Panc1 (cell line): ENCODE measurements at regions not wholly inside any gene's neighbourhood (a gene's known extent, or its start where the extent isn't known, plus 50 kb on each side); places are given as distances from the start of the nearest gene placed in this dataset.

Experiments used
- ATAC-seq: fragments of 200-7000 bp; cut with Tn5 transposase; 2 replicates; pipeline ENCODE4 v1.9.1; 2020; ENCODE audit warnings: mild to moderate bottlenecking, moderate library complexity
- BruUV-seq: library from RNA; stranded (reverse); fragments of 400-500 nt; replicated peaks from 2 replicates; lab custom pipeline; 2021; lab: Mats Ljungman, UMichigan
- CTCF ChIA-PET: fragments of 300-600 bp; sonication (Branson Sonifier 250); formaldehyde crosslinking; loops from one replicate; lab custom pipeline; 2022; ENCODE audit warnings: antibody characterized with exemption; lab: Charles Lee
- POLR2A ChIA-PET: fragments of 300-600 bp; sonication (Branson Sonifier 250); formaldehyde crosslinking; loops from one replicate; lab custom pipeline; 2022; ENCODE audit warnings: antibody characterized with exemption; lab: Charles Lee
- DNase-seq: peaks from one replicate; pipeline ENCODE4 v3.0.0-alpha.2; 2010; ENCODE audit warnings: low read depth, low spot score
- H3K27ac ChIP-seq: 2 replicates; pipeline ENCODE4 v1.5.1; 2011; ENCODE audit warnings: mild to moderate bottlenecking, low read length, inconsistent platforms
- H3K27me3 ChIP-seq: fragments of 200-500 bp; sonication (Bioruptor generic); 2 replicates; pipeline ENCODE4 v1.6.0; 2014; ENCODE audit warnings: low read length, inconsistent platforms; ENCODE audit not compliant: control insufficient read depth, insufficient read depth
- H3K36me3 ChIP-seq: fragments of 200-500 bp; sonication (Bioruptor generic); 2 replicates; pipeline ENCODE4 v1.5.1; 2014; ENCODE audit warnings: inconsistent platforms, mild to moderate bottlenecking, low read length, moderate library complexity; ENCODE audit not compliant: control insufficient read depth, insufficient read depth
- H3K4me1 ChIP-seq: 2 replicates; pipeline ENCODE4 v1.5.1; 2011; ENCODE audit warnings: inconsistent platforms, mild to moderate bottlenecking, low read length, moderate library complexity; ENCODE audit not compliant: control insufficient read depth, insufficient read depth
- H3K4me3 ChIP-seq, 2 experiments: 2 replicates each; pipeline ENCODE4 v1.5.1; 2011 to 2012; ENCODE audit warnings: low read depth in 2 of 2, low read length in 2 of 2, mild to moderate bottlenecking in 2 of 2, inconsistent platforms in 1 of 2, moderate library complexity in 1 of 2
- H3K9me3 ChIP-seq: fragments of 200-500 bp; sonication (Bioruptor generic); 2 replicates; pipeline ENCODE4 v1.5.1; 2014; ENCODE audit warnings: low read depth, mild to moderate bottlenecking, inconsistent platforms, low read length, moderate library complexity; ENCODE audit not compliant: control insufficient read depth, insufficient read depth
- CTCF ChIP-seq: fragments of 450-650 bp; IDR thresholded peaks from 2 replicates; pipeline ENCODE4 v1.5.1; 2017; ENCODE audit warnings: mild to moderate bottlenecking
- POLR2AphosphoS5 ChIP-seq: IDR thresholded peaks from 2 replicates; pipeline ENCODE4 v1.6.1; 2012; ENCODE audit warnings: mild to moderate bottlenecking, low read depth, low read length, moderate library complexity
- REST ChIP-seq, 2 experiments: IDR thresholded peaks; 2 replicates each; pipeline ENCODE4 v1.6.1; 2011 to 2012; ENCODE audit warnings: low read depth in 2 of 2, control low read depth in 1 of 2, low read length in 1 of 2, mild to moderate bottlenecking in 1 of 2, moderate library complexity in 1 of 2; ENCODE audit not compliant: insufficient read depth in 1 of 2
- SIN3A ChIP-seq: IDR thresholded peaks from 2 replicates; pipeline ENCODE4 v1.6.1; 2012; ENCODE audit warnings: low read depth, mild to moderate bottlenecking, low read length, moderate library complexity, borderline replicate concordance; ENCODE audit not compliant: insufficient read depth
- TCF7L2 ChIP-seq: IDR thresholded peaks from 2 replicates; pipeline ENCODE4 v1.6.1; 2011; ENCODE audit warnings: mild to moderate bottlenecking, low read depth, low read length, inconsistent platforms
- in situ Hi-C: cut with HindIII; loops from 2 replicates; pipeline ENCODE4 v1.10.0; 2016; ENCODE audit warnings: low sequenced_read_pairs, low pct_unique_long_range_greater_than_20kb
- intact Hi-C: fragments of 100-400 bp; cut with micrococcal nuclease; formaldehyde crosslinking; loops from one replicate; pipeline ENCODE4 v1.10.0; 2022; ENCODE audit not compliant: unreplicated experiment

- Histone ChIP-seq H3K36me3 (no peaks in the 10 kb centered on the region), H3K4me3 (no peak overlapping the region), H3K4me1 (no peaks in the 10 kb centered on the region), H3K27ac (no peak overlapping the region), H3K27me3 (no peaks in the 10 kb centered on the region), H3K9me3 (no peaks in the 10 kb centered on the region)
- DNase-seq (no peak), ATAC-seq (no peak)
- POLR2A ChIA-PET: no interaction called here
- in situ Hi-C loops (no loop called here), intact Hi-C loops (no loop called here)
- BruUV-seq: no TSS peak
- TF ChIP-seq POLR2AphosphoS5 (no peak), CTCF (no peak), SIN3A (no peak), REST (IDR thresholded peaks at IDR 0.05; ENCODE audit: insufficient read depth in 1 of 2, low read depth in 2 of 2, low read length in 1 of 2) (no peak), TCF7L2 (no peak)
- CTCF ChIA-PET: no interaction called here
Observed at GRCh38 chr4:112944006-112944405, 105.4 kb upstream of the ANK2 start.

GRCh38 chr4:112946127-112946526 lies 103.3 kb upstream of the ANK2 start:
- Histone ChIP-seq H3K9me3 (no peaks in the 10 kb centered on the region), H3K27ac (no peak overlapping the region), H3K27me3 (no peaks in the 10 kb centered on the region), H3K4me1 (no peaks in the 10 kb centered on the region), H3K4me3 (no peak overlapping the region), H3K36me3 (no peaks in the 10 kb centered on the region)
- intact Hi-C loops: no loop called here
- ChIA-PET CTCF (interaction anchor here (0.6 kb wide), 1 partner anchor 81 kb away, joined by 3 read pairs; no protein-coding TSS in a partner anchor), POLR2A (no interaction called here)
- TF ChIP-seq REST (IDR thresholded peaks at IDR 0.05; ENCODE audit: insufficient read depth in 1 of 2, low read depth in 2 of 2, low read length in 1 of 2) (no peak), TCF7L2 (no peak), CTCF (no peak), POLR2AphosphoS5 (no peak), SIN3A (no peak)
- ATAC-seq (no peak), DNase-seq (no peak)
- in situ Hi-C loops: no loop called here
- BruUV-seq: no TSS peak
